ENCODE measurements at regions not wholly inside any gene's neighbourhood (a gene's known extent, or its start where the extent isn't known, plus 50 kb on each side); places are given as distances from the start of the nearest gene placed in this dataset.

DNA sequence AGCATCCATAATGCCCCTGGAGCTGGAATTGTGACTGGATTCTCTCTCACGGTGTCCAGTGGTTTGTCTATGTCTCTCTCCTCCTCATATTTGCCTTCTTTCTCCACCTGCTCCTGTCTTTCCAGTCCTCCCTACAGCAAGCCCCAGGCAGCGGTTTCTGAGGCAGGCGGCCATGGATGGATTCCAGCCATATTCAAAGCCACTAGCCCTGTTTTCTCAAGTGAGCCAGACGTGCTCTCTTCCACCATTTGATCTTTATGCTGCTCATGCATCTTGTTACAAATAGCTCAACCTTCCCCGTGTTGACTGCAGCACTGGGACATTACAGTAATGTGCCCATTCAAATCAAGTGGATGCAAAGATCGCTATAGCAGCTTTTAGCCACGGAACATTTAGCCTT, 387.2 kb upstream of the PODXL start:
- CTCF ChIA-PET: interaction anchor here (0.9 to 10.7 kb wide), 10 partner anchors 10 to 1401 kb away, joined by 3 to 170 read pairs (median 4); no protein-coding TSS in a partner anchor
- TF ChIP-seq EHMT2 (IDR thresholded peaks at IDR 0.05; ENCODE audit: low read depth): no peak
- TF ChIP-seq CHD4 (IDR thresholded peaks at IDR 0.05; ENCODE audit: borderline replicate concordance): no peak
- no peak for TF ChIP-seq ZNF302 (CRISPR knock-in tag; IDR thresholded peaks at IDR 0.05)
- no peak for TF ChIP-seq HOXB5 (CRISPR knock-in tag; IDR thresholded peaks at IDR 0.05)
- TF ChIP-seq EHF (CRISPR knock-in tag; IDR thresholded peaks at IDR 0.05): no peak
- TF ChIP-seq, protein P1, sequence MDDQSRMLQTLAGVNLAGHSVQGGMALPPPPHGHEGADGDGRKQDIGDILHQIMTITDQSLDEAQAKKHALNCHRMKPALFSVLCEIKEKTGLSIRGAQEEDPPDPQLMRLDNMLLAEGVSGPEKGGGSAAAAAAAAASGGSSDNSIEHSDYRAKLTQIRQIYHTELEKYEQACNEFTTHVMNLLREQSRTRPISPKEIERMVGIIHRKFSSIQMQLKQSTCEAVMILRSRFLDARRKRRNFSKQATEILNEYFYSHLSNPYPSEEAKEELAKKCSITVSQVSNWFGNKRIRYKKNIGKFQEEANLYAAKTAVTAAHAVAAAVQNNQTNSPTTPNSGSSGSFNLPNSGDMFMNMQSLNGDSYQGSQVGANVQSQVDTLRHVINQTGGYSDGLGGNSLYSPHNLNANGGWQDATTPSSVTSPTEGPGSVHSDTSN (IDR thresholded peaks at IDR 0.05): no peak
- no peak for TF ChIP-seq FOSL2 (IDR thresholded peaks at IDR 0.05)
- no peak for TF ChIP-seq FOSL2 (CRISPR knock-in tag; IDR thresholded peaks at IDR 0.05)
- TF ChIP-seq EP300 (IDR thresholded peaks at IDR 0.05): no peak
- TF ChIP-seq, protein P2, sequence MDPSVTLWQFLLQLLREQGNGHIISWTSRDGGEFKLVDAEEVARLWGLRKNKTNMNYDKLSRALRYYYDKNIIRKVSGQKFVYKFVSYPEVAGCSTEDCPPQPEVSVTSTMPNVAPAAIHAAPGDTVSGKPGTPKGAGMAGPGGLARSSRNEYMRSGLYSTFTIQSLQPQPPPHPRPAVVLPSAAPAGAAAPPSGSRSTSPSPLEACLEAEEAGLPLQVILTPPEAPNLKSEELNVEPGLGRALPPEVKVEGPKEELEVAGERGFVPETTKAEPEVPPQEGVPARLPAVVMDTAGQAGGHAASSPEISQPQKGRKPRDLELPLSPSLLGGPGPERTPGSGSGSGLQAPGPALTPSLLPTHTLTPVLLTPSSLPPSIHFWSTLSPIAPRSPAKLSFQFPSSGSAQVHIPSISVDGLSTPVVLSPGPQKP (IDR thresholded peaks at IDR 0.05; ENCODE audit: low read depth, low read length): no peak
- TF ChIP-seq CEBPB (IDR thresholded peaks at IDR 0.05): no peak
- no peak for TF ChIP-seq RNF2 (IDR thresholded peaks at IDR 0.05; ENCODE audit: borderline replicate concordance, low read depth)
- no peak for TF ChIP-seq CBX2 (IDR thresholded peaks at IDR 0.05; ENCODE audit: borderline replicate concordance, low read depth)
- TF ChIP-seq MYC (IDR thresholded peaks at IDR 0.05; ENCODE audit: borderline replicate concordance, low read length): no peak
- TF ChIP-seq PHF8 (IDR thresholded peaks at IDR 0.05; ENCODE audit: borderline replicate concordance, low read depth): no peak
- TF ChIP-seq KDM5A (IDR thresholded peaks at IDR 0.05): no peak
- TF ChIP-seq, protein P3, sequence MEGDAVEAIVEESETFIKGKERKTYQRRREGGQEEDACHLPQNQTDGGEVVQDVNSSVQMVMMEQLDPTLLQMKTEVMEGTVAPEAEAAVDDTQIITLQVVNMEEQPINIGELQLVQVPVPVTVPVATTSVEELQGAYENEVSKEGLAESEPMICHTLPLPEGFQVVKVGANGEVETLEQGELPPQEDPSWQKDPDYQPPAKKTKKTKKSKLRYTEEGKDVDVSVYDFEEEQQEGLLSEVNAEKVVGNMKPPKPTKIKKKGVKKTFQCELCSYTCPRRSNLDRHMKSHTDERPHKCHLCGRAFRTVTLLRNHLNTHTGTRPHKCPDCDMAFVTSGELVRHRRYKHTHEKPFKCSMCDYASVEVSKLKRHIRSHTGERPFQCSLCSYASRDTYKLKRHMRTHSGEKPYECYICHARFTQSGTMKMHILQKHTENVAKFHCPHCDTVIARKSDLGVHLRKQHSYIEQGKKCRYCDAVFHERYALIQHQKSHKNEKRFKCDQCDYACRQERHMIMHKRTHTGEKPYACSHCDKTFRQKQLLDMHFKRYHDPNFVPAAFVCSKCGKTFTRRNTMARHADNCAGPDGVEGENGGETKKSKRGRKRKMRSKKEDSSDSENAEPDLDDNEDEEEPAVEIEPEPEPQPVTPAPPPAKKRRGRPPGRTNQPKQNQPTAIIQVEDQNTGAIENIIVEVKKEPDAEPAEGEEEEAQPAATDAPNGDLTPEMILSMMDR (IDR thresholded peaks at IDR 0.05): no peak

DNA sequence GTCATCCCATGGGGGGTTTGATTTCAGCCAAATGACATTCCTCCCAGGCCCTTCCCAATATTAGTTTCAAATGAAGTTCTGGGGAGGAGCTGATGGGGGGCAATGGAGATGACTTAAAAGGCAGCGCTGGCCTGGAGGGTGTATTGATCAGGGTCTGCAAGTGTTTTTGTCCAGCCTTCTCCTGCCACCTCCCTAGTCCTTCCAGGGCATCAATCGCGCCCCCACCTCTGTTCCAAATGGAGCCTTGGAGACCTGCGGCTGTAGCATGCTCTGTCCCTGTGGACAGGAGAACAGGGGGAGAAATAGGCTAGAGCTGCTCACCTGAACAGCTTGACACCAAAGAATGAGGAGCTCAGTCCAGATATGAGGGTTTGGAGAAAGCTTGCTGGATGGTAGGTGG, 386.8 kb upstream of the PODXL start:
- CTCF ChIA-PET: interaction anchor here (0.9 to 10.7 kb wide), 9 partner anchors 10 to 1401 kb away, joined by 3 to 170 read pairs (median 4); no protein-coding TSS in a partner anchor

More for the DNA sequence above, 387.2 kb upstream of the PODXL start:
- no peak for DNase-seq (ENCODE audit: low read depth in 1 of 2, low spot score in 1 of 2)
- WGBS (ENCODE audit: missing lambda C conversion rate): 78% methylated on average over 7 of the region's 7 CpGs
- peaks cover 27% of the 10 kb centered on the region for H3K4me1 ChIP-seq
- H3K9me3 ChIP-seq: peaks cover 6% of the 10 kb centered on the region; the same call in 2 of the 3 replicates
- H3K27ac ChIP-seq: no peak overlapping the region
- no peak for ATAC-seq
- POLR2A ChIA-PET: no interaction called here
- H3K4me3 ChIP-seq: no peak overlapping the region
- FAIRE-seq: no peak
- no peak overlapping the region for H3K4me2 ChIP-seq

More for the DNA sequence above, 386.8 kb upstream of the PODXL start:
- Histone ChIP-seq H3K4me2 (no peak overlapping the region), H3K9me3 (peaks cover 6% of the 10 kb centered on the region; the same call in 2 of the 3 replicates), H3K27ac (no peak overlapping the region), H3K4me1 (peaks cover 23% of the 10 kb centered on the region), H3K4me3 (no peak overlapping the region)
- DNase-seq (ENCODE audit: low read depth in 1 of 2, low spot score in 1 of 2) (no peak), FAIRE-seq (no peak), ATAC-seq (no peak)
- POLR2A ChIA-PET: no interaction called here
- no peak for TF ChIP-seq ZSCAN20 (CRISPR knock-in tag; IDR thresholded peaks at IDR 0.05)
- TF ChIP-seq, protein P4, sequence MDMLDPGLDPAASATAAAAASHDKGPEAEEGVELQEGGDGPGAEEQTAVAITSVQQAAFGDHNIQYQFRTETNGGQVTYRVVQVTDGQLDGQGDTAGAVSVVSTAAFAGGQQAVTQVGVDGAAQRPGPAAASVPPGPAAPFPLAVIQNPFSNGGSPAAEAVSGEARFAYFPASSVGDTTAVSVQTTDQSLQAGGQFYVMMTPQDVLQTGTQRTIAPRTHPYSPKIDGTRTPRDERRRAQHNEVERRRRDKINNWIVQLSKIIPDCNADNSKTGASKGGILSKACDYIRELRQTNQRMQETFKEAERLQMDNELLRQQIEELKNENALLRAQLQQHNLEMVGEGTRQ (IDR thresholded peaks at IDR 0.05): no peak
- no peak for TF ChIP-seq HEYL (CRISPR knock-in tag; IDR thresholded peaks at IDR 0.05)
- TF ChIP-seq, protein P5, sequence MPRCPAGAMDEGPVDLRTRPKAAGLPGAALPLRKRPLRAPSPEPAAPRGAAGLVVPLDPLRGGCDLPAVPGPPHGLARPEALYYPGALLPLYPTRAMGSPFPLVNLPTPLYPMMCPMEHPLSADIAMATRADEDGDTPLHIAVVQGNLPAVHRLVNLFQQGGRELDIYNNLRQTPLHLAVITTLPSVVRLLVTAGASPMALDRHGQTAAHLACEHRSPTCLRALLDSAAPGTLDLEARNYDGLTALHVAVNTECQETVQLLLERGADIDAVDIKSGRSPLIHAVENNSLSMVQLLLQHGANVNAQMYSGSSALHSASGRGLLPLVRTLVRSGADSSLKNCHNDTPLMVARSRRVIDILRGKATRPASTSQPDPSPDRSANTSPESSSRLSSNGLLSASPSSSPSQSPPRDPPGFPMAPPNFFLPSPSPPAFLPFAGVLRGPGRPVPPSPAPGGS (IDR thresholded peaks at IDR 0.05): no peak
- TF ChIP-seq ESRRA (IDR thresholded peaks at IDR 0.05; ENCODE audit: borderline replicate concordance, low read length): no peak
- TF ChIP-seq KDM5A (IDR thresholded peaks at IDR 0.05): no peak
- no peak for TF ChIP-seq JUN (IDR thresholded peaks at IDR 0.05)
- TF ChIP-seq, protein P6, sequence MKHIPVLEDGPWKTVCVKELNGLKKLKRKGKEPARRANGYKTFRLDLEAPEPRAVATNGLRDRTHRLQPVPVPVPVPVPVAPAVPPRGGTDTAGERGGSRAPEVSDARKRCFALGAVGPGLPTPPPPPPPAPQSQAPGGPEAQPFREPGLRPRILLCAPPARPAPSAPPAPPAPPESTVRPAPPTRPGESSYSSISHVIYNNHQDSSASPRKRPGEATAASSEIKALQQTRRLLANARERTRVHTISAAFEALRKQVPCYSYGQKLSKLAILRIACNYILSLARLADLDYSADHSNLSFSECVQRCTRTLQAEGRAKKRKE (CRISPR knock-in tag; IDR thresholded peaks at IDR 0.05; ENCODE audit: low read depth): no peak
- no peak for TF ChIP-seq EHMT2 (IDR thresholded peaks at IDR 0.05; ENCODE audit: low read depth)
- TF ChIP-seq RARB (CRISPR knock-in tag; IDR thresholded peaks at IDR 0.05): no peak
- TF ChIP-seq TFCP2L1 (CRISPR knock-in tag; IDR thresholded peaks at IDR 0.05): no peak
- TF ChIP-seq ZFP36 (IDR thresholded peaks at IDR 0.05; ENCODE audit: borderline replicate concordance, partially characterized antibody): no peak
- TF ChIP-seq MAZ (IDR thresholded peaks at IDR 0.05; ENCODE audit: borderline replicate concordance, low read depth, low read length): no peak
- no peak for TF ChIP-seq NPAS2 (CRISPR knock-in tag; IDR thresholded peaks at IDR 0.05; ENCODE audit: borderline replicate concordance)
- TF ChIP-seq PHF8 (IDR thresholded peaks at IDR 0.05; ENCODE audit: borderline replicate concordance, low read depth): no peak
- TF ChIP-seq CHD4 (IDR thresholded peaks at IDR 0.05; ENCODE audit: borderline replicate concordance): no peak
- no peak for TF ChIP-seq FOSB (CRISPR knock-in tag; IDR thresholded peaks at IDR 0.05)
- TF ChIP-seq HOXA7 (CRISPR knock-in tag; IDR thresholded peaks at IDR 0.05): no peak
- TF ChIP-seq EHF (CRISPR knock-in tag; IDR thresholded peaks at IDR 0.05): no peak
- WGBS (ENCODE audit: missing lambda C conversion rate): 84% methylated on average over 4 of the region's 4 CpGs

Data from A549 (cell line).